Endothelial cell (in vitro differentiated cells): ENCODE measurements at regions not wholly inside any gene's neighbourhood (a gene's known extent, or its start where the extent isn't known, plus 50 kb on each side); places are given as distances from the start of the nearest gene placed in this dataset.
A peak's percentile ranks its signal among the peaks of the same experiment; 100 is the strongest.

Experiments used
- DNase-seq: peaks from one replicate; pipeline ENCODE4 v3.0.0; 2021; ENCODE audit warnings: low spot score
- H3K27ac Mint-ChIP-seq: one replicate; pipeline ENCODE4 v1.8.0; 2021; ENCODE audit warnings: mixed read lengths, inconsistent platforms; ENCODE audit not compliant: unreplicated experiment
- H3K27me3 Mint-ChIP-seq: one replicate; pipeline ENCODE4 v1.8.0; 2021; ENCODE audit warnings: mild to moderate bottlenecking, moderate library complexity, mixed read lengths, inconsistent platforms; ENCODE audit not compliant: unreplicated experiment
- H3K36me3 Mint-ChIP-seq: one replicate; pipeline ENCODE4 v1.8.0; 2021; ENCODE audit warnings: mild to moderate bottlenecking, low read depth, mixed read lengths, inconsistent platforms; ENCODE audit not compliant: unreplicated experiment
- H3K4me1 Mint-ChIP-seq: one replicate; pipeline ENCODE4 v1.8.0; 2021; ENCODE audit warnings: mild to moderate bottlenecking, mixed read lengths, inconsistent platforms; ENCODE audit not compliant: unreplicated experiment
- H3K4me3 Mint-ChIP-seq: one replicate; pipeline ENCODE4 v1.8.0; 2021; ENCODE audit warnings: mild to moderate bottlenecking, mixed read lengths, inconsistent platforms; ENCODE audit not compliant: unreplicated experiment
- H3K9me3 Mint-ChIP-seq: one replicate; pipeline ENCODE4 v1.8.0; 2021; ENCODE audit warnings: mixed read lengths, inconsistent platforms; ENCODE audit not compliant: unreplicated experiment
- TF ChIP-seq, protein P1 (sequence below): fragments of 200-600 bp; sonication (generic); IDR thresholded peaks from one replicate; pipeline ENCODE4 v1.5.0; 2021; ENCODE audit warnings: antibody characterized with exemption; ENCODE audit not compliant: unreplicated experiment

DNA sequence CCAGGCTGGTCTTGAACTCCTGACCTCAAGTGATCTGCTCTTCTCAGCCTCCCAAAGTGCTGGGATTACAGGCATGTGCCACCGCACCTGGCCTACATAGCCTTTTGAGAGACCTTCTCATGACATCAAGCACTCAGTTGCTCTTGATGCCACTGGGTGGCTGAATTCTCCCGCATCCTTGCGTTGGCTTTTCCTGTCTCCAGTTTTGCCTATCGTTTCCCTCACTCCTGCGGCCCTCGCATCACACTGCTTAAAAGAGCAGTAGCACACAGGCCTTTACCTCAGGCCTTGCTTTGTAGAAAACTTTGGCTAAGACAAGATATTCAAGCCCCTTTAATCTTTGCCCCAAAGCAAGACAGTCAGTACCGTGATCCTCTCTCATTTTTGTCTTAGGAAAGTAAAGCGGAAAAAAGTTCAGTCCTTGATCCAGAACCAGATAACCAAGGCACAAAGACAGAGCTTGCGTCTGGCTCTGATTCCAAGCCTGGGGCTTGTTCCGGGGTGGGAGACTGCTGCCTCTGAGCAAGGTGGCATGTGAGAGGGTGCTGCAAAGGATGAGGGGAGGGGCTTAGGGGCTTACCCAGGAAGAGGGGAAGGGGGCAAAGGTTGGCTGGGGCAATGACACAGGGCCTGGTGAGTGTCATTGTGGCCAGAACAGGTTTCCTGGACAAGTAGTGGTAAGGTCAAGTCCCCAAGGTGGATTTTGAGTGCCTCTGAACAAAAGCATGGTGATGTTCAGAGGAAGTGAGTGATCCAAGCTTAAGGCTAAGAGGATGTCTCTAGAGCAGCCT, 175.0 kb upstream of the TLE3 start:
- Mint-ChIP-seq H3K4me3 (no peak overlapping the region), H3K36me3 (no peaks in the 10 kb centered on the region), H3K9me3 (no peaks in the 10 kb centered on the region), H3K27ac (peak overlapping the region; percentile 48), H3K4me1 (peaks cover 24% of the 10 kb centered on the region), H3K27me3 (peaks cover 10% of the 10 kb centered on the region)
- DNase-seq, result no peak
- TF ChIP-seq, protein P1, sequence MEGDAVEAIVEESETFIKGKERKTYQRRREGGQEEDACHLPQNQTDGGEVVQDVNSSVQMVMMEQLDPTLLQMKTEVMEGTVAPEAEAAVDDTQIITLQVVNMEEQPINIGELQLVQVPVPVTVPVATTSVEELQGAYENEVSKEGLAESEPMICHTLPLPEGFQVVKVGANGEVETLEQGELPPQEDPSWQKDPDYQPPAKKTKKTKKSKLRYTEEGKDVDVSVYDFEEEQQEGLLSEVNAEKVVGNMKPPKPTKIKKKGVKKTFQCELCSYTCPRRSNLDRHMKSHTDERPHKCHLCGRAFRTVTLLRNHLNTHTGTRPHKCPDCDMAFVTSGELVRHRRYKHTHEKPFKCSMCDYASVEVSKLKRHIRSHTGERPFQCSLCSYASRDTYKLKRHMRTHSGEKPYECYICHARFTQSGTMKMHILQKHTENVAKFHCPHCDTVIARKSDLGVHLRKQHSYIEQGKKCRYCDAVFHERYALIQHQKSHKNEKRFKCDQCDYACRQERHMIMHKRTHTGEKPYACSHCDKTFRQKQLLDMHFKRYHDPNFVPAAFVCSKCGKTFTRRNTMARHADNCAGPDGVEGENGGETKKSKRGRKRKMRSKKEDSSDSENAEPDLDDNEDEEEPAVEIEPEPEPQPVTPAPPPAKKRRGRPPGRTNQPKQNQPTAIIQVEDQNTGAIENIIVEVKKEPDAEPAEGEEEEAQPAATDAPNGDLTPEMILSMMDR, result no peak

DNA sequence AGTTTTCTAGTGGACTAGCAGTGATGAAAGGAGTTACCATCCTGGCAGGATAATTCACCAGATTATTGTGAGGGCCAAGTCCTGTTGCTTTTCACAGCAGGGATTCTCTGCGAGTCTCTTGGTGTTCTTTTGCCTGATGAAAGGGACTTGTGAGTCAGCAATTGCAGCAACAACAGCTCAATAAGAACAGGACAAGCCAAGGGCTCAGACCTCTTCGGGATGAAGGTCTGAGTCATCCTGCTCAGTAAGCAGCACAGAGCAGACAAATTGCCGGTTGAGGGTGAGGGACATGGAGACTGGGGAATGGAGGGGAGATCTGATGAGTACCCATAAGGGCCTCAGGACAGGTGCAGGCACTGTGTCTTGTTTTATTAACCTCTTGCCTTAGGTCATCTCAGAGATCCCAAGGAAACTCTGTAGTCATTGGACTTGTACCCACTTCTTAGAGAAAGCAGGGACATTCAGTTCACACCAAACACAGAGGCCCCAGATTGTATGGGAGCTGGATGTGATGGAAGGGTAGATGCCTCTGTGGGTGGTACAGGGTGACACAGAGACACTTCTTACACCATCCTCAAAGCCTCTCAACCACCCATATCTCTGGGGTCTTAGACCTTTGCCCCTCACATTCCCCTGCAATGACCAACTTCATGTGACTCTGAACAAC, 173.8 kb upstream of the TLE3 start:
- TF ChIP-seq, protein P1, result no peak
- Mint-ChIP-seq H3K36me3 (no peaks in the 10 kb centered on the region), H3K27me3 (peaks cover 12% of the 10 kb centered on the region), H3K4me3 (no peak overlapping the region), H3K9me3 (no peaks in the 10 kb centered on the region), H3K27ac (no peak overlapping the region), H3K4me1 (peaks cover 24% of the 10 kb centered on the region)
- DNase-seq, result no peak

DNA sequence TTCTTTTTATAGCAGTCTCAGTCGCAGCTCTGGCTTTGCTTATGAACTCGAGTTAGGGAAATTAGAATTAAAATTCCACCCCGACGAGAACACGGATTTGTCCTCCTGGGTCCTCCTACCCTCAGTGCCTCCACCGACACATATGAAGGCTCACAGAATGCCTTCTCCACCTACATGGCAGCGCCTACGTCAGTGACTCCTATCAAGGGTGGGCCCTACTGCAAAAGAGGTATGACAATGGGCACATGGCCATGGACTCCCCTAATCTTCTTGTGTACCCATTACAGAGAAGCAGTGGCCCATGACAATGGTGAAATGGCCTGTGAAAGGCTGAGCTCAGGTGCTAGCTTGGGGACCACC, 173.0 kb upstream of the TLE3 start:
- no peaks in the 10 kb centered on the region for H3K9me3 Mint-ChIP-seq
- peaks cover 24% of the 10 kb centered on the region for H3K4me1 Mint-ChIP-seq
- TF ChIP-seq, protein P1, result no peak
- H3K4me3 Mint-ChIP-seq, result no peak overlapping the region
- peaks cover 12% of the 10 kb centered on the region for H3K27me3 Mint-ChIP-seq
- H3K27ac Mint-ChIP-seq, result no peak overlapping the region
- DNase-seq, result no peak
- no peaks in the 10 kb centered on the region for H3K36me3 Mint-ChIP-seq

DNA sequence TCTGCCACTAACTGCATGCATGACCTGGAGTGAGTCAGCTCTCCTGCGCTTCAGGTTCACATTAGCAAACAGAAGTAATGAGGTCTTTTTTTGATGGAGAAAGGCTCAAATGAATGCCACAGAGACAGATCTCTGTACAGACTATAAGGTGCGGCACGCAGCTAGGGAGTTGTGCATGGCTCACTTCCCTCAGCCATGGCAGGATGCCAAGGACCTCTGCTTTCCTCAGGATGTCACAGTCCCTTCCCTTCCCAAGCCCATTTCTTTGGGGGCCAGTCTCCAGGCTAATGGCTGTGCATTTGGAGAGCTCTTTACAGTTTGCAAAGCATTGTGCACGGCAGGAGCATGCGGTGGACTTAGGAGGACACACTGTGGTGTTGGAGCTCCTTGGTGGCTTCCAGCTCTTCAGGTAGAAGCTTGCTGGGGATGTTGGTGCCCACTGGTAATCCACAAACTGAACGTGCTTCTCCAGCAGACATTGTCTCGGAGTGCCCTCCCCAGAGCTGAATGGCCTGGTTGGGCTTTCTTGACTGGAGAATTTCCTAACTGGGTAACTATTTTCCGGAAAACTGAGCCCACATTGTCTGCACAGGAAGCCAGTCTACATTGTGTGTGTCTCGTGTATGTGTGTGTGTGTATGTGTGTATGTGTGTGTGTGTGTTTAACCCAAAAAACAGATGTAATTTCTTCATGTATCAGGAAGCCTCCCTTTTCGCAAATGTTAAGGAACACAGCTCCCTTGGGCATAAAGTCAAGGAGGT, 172.5 kb upstream of the TLE3 start:
- no peaks in the 10 kb centered on the region for H3K36me3 Mint-ChIP-seq
- H3K4me1 Mint-ChIP-seq, result peaks cover 24% of the 10 kb centered on the region
- no peaks in the 10 kb centered on the region for H3K9me3 Mint-ChIP-seq
- TF ChIP-seq, protein P1, result no peak
- no peak for DNase-seq
- H3K27me3 Mint-ChIP-seq, result peaks cover 12% of the 10 kb centered on the region
- no peak overlapping the region for H3K4me3 Mint-ChIP-seq
- no peak overlapping the region for H3K27ac Mint-ChIP-seq
